ENCODE measurements at regions not wholly inside any gene's neighbourhood (a gene's known extent, or its start where the extent isn't known, plus 50 kb on each side); places are given as distances from the start of the nearest gene placed in this dataset.

DNA sequence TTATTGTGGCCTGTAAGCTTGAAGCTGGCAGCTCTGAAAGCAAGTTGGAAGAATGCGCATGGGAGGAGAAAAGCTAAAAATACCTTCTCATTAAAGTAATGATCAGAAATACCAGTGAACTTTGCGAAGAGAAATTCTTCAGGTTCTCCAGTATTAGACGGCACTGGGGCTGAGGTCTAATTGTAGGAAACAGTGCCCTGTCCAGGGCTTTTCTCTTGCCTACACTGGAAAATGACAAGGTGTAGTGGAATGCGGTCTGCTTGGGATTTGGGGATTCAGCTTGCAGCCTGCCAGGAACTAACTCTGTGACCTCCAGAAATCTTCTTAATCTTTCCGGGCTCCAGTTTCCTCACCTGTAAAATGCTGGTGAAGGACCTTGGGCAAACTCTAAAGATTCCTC, 53.3 kb upstream of the KCNJ16 start:
- no peak for DNase-seq (ENCODE audit: low read depth)

- DNase-seq (ENCODE audit: low read depth): no peak
These were observed 52.9 kb upstream of the KCNJ16 start for GRCh38 chr17:70022175-70022574.

DNA sequence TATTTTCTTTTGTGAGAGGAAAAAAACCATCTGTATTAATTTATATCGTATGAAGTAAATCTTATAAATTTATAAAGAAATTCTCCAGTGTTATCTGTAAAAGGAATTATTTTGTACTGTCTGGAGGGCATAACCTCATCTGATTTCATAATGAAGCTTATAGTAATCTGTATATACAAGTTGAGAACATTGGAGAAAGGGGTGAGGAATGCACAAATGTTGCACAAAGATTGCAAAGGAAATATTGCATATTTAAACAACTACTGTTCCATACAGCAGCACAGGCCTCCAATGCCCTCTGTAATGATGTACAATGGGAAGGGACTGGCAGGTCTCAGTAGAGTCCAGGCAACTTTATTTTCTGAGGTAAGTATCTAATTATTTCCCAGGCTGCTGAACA, 50.8 kb upstream of the KCNJ16 start:
- no peak for DNase-seq (ENCODE audit: low read depth)

Data from Daoy (cell line).